Fibroblast of skin of left quadriceps (primary cell): ENCODE measurements at regions not wholly inside any gene's neighbourhood (a gene's known extent, or its start where the extent isn't known, plus 50 kb on each side); places are given as distances from the start of the nearest gene placed in this dataset.

ENCODE experiments used
- DNase-seq, 2 experiments: peaks; one replicate each; pipeline ENCODE4 v3.0.0-alpha.2; 2013; ENCODE audit warnings: low read depth in 2 of 2

DNA sequence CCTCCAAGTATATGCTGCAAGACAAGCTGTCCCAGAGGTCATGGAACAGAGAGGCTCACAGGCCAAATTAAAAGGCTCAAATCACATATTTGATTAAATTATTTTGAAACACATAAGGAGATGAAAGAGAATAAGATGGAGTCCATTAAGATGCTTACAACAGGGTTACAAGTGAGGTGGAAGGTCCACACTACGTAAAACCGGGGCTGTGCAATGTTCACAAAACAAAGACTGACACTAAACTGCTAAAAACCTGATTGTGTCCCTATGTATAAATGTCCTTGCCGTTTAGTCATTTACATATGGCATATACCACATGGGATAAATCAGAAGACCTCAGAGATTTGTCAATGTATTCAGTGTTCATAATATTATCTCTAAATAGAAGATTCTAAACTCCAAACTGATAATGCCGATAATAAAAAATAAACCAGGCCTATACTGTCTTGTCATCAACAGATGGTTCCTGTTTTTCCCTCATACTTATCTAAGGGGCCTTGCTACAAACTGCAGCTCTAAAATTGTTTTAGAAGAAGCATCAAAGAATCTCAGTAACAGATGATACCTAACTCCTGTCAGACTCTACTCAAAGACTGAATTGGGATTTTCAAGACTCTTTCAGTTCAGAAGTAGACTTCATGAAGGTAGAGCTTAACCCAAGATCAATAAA, 51.8 kb upstream of the RIPOR2 start:
- DNase-seq = no peak

DNA sequence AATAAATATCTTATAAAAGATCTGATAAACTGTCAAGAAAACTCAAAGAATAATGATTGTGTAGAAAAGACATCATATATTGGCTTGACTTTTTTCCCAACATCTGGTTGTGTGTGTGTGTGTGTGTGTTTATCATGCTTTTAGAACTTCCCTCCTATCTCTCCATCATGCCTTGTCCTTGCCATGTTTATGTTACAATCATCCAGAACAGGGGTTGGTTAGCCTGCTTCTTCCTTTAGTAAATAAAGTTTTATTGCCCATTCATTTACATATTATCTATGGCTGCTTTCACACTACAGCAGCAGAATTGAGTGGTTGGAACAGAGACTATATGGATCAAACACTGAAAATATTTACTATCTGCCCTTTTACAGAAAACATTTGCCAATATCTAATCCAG, 52.8 kb upstream of the RIPOR2 start:
- DNase-seq = no peak

DNA sequence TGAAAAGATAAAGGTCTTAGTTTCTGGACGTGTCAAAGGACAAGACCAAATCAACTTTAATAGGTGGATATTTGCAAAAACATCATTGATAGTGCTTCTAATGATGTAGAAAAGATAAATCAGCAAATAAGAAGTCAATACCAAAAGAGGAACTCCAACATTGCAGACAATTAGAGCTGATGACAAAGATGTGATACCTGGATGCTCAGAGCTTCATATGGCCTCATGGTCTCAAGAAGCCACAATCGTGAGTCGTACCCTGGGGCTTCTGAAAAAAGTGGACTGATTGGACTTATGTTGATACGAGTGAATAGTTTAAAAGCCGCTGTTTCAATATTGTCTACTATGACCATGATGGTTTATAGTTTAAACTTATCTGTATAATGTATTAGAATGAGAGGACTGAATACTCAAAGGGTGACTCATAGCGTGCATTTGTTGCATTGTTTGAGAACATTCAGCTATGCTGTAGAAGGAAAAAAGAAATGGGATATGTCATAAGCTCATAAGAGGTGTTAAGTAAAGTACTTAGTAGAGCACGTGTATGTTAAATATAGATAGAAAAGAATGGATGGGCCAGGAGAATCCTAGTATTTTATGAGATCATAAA, 54.6 kb upstream of the RIPOR2 start:
- DNase-seq = no peak

DNA sequence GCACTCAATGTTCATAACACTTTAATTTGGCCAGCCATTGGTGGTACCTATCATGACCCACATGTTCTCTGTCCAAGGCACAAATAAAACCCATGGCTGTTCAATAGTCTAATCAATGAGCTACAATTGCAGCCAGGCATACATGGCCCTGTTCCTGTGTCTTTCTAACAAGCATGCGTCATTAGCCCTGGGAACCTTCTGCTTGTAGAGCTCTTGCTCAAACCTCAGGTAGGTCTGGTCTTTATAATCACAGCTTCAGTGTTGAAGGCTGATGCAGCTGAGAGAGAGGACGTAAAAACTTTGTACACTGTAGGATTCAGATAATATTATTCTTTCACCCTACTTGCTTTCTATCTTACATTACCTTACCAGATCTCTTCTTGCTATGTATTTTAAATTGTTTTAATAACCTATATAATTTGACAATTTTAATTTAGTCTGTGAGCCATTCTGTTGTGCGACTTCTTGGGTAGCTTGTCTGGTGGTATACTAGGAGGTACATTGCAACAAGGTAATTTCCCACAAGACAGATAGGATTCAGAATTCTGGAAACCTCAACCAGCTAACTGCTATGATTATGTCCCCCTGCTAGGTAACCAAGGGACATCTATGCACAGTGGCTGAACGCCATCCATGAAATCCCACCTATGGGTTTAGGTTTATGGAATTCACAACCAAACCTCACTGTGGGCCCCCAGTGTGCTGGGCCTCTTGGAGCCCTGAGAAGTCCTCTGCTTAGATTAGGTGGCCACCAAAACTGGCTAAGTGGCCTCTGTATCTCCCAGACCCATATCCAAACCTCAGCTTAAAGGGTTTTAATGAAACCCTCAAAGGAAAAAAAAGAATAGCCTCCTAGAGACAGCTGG, 55.4 kb upstream of the RIPOR2 start:
- no peak for DNase-seq

DNA sequence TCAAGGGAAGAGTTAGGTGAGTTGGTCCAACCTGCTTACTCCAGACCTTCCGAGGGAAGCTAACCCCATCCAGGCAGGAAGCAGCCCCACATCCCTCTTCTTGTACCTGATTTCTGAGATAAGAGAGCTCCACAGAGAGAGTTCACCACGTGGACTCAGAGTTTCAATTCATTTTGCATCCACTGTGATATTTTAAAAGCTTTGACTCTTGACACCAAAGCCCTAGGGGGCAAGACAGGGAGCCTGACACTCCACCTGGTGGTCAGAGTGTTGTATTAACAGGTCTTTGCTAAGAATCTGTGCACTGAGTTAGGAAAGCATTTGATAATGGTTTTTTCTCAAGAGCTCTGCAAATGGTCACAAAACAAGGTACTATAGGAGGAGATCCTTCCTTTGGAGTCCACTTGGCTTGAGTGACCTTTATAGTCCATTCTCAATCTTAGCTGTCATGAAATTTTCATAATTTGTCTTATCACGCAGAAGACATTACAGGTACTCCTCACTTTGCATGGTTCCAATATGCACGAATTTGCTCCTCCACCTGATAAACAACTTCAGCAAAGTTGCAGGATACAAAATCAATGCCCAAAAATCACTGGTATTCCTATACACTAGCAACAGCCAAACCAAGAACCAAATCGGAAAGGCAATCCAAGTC, 56.2 kb upstream of the RIPOR2 start:
- DNase-seq = no peak

DNA sequence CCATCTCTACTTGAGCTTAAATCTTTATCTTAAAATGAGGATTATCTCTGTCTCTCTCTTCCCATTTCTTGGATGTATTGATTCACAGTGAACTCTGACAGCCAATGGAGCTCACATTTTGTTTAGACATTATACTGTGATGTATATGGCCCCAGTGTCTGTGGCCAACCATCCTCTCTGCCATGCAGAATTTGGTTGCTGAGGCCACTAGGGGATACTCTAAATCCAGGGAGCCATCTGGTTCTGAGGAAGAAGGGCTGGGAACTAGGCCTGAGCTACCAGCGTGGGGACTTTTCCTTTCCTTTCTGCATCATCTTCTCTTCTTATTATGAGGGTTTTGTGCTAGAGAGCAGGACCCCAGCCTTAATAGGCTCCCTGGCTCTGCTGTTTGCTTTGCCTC, 59.1 kb upstream of the RIPOR2 start:
- no peak for DNase-seq

DNA sequence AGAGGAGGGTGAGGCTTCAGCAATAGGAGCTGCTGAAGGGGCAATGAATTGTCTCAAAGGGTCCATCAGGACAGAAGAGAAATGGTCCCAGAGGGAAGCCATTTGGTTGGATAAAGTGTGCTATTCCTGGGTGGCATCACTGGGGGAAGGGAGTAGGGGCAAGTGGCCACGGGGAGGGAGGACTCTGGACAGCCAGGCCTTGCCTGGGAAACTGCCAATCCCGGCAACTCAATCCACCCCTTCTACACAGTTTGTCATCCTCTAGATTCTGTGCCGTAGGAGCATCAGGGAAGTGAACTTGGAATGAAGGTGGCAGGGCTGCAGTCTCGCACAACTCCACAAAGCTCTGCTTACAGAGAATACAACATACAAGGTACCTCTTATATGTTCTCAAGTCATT, 59.5 kb upstream of the RIPOR2 start:
- DNase-seq = no peak

DNA sequence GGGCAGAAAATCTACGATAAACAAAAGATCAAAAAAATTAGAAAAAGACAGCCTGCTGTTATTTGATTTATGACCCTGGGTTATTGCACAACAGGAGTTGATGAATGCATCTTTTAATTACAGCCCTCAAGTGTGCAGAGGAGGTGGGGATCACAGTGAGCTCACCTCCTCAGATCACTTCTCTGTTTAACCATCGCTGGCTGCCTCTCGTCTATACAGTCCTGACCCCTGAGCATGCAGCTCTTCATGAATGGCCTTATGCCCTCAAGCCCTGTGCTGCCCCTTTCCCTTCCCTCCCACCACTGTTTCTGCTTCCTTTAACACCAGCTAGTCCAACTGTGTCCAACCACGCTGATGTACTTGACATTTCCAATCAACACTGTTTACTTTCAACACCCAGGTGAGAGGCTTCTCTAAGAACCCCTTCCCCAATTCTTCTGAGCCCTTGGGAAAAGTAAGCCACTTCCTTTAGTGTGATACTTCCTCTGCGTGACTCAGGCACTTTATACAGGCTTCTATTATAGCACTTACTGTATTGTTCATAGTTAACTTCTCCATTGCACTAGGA, 60.6 kb upstream of the RIPOR2 start:
- DNase-seq = no peak

DNA sequence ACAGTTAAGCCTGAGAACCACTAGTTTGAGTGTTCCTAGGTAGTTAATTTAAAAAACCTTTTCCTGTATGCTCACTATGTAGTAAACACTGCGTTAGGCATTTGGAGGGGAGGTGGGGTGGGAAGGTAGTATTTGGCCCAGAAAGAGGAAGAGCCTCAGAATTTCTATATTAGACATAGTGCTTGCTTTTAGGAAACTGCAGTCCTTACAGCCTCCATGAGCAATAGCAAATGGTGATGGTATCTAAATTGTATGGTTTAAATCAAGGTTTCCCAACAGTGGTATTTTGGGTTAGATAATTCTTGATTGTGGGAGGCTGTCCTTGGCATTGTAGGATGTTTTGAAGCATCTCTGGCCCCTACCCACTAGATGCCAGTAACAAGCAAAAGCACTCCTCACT, 61.5 kb upstream of the RIPOR2 start:
- DNase-seq = no peak

DNA sequence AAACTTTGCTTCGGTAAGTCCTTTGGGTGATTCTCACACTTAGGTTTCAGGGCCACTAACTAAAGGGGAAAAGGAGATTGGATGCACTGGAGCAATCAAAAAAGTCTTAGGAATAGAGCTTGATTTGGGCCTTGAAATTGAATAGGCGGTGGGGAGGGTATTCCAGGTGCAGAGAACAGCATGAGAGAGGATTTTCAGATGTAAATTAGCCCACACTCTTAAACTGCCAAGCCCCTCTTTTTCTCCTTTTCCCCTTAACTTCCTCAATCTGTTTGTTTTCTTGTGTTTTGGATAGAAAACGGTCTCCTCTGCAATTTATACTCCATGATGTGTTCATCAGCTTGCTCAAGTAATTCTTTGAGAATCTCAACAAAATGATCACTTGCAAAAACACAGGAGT, 62.1 kb upstream of the RIPOR2 start:
- DNase-seq = no peak

DNA sequence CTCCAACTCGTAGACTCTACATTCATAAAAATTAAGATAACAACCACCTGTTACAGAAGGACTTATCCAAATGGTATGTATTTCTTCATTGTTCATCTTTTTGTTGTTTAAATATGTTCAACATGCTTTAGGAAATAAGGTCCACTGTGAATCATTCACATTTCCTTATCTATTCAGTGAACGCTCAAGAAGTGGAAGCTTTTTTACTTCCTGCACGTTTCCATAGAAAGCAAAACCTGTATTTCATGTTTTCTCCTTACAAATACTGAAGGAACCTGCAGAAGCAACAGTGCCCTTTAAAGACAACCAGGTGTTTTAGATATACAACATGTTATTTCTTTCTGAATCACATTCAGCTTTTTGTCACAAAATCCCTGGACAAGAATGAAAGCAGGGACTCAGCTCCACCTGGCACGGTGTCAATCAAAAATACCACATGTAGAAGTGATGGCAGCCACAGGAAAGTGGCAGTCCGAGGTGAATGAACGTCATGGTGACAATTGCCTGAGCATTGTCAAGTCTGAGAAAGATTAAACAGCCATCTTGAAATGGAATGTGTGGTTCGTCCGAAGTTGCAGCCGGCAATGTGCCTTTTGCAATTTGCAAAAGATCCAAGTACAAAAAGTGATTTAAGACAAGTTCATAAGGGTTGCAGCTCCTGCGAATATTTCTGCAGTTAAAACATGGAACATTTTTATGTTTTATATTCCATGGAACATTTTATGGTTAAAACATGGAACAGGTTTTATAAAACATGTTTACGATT, 66.7 kb upstream of the RIPOR2 start:
- DNase-seq = no peak

DNA sequence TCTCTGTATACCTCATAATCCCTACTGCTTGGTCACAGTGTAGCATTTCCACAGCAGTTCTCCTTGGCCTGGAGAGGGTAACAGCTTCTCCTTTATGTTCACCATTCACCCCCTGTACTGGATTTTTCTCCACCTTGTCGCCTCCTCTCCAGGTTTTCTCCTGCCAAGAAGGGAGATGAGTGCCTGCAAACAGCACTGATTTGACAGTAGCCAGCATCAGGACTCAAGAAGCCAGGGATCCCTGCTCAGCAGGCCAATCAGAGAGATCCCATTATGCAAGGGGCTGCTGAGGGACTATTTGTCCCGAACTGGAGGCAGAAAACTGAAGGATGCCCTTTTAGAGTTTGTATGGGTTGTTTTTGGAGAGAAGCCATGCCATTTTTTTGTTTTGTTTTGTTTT, 68.6 kb upstream of the RIPOR2 start:
- no peak for DNase-seq

DNA sequence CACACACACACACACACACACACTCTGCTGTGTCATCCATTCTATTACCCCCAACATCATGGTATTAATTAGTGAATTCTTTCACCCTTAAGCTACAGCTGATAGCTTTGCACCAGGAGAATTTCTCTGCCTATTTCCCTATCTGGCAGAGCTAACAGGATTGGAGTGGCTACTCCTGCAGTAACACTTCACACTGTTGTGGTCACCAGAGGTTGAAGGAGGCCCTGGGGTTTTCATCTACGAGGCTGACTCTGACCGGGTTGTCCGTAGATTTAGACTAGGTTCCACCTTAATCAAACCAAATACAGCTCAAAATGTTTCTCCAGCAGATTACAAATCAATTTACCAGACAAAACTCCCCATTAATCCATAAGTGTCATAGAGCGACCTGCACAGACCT, 69.2 kb upstream of the RIPOR2 start:
- no peak for DNase-seq

DNA sequence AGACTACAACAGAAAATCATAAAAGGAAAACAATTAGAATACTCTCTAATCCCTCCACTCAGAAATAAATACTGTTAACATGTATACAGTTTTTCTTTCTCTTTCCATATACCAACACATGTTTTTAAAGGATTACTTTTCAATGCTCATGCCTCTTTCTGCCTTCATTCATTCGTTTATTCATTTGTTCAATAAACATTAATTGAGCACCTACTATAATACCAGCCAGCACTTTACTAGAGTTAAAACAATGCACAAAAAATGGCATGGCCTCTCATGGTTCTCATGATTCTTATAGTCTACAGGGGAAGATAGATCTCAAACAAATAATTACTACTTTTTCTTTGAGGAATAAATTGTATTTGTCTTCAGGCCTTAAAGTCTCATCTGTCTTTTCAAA, 70.3 kb upstream of the RIPOR2 start:
- no peak for DNase-seq

DNA sequence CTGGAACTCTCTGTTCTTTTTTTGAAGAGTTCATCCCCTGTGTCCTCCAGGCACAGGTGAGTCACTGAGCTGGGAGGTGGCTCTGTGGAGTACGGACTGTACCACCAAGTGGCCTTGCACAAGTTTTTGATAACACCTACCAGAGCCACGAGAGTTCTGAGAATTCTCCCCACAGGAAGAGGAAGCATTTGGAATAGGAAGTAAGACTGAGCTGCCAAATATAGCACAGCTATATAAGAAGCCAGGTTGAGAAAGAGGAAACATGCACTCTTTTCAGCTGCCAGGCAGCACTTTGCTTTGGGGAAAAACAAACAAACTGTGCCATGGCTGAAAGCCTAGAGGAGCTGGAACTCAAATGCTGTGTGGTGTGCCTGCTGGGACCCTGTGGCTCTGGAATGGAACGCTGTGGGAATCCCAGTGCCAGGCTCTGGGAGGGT, 70.8 kb upstream of the RIPOR2 start:
- no peak for DNase-seq

DNA sequence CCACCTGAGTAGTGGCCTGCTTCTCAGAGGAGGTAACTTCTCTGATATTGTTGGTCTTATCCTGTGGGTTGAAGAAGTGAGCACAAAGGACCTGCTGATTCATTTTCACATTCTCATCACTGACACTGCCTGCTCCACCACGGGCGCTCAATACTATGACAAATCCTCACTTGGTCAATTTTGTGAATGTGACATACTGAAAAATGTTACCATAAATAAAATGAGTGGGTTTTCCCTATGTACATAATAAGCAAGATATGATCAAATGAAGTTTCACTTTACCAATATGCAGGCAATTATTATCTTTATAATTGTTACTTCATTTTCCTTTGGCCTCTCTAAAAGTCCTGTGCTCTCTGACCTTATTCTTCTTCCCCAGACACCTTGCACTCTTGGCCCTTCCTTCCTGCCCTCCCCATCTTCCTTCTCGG, 71.5 kb upstream of the RIPOR2 start:
- DNase-seq = no peak

DNA sequence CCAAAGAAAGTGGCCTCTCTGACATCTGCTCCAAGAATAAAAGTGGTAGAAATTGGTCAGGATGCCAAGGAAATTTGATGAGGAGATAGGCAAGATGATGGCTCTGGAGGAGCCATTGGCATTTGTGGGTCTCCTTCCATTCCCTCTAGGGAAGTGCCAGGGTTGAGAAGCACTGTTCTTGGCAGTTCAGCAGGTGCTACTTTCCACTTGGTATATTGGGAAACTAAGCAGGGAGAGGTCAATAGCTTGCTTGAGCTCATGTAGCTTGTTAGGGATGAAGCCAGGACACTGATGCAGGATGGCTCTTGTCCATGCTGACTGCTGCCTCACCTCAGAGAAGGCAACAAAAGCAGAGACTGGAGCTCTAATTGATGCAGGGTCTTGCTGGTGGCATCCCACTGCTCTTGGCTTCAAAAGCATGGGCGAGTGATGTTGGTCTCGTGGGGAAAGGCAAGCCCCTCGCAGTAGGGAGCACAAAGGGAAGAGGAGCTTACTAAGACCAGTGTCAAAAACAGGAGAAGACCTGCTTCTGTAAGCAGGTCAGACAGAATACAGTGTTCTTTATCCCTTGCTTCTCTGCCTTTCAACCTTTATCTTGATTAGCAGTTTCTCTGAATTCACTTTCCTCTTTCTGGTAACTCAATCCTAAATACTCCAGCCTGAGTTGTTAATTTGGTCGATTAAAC, 73.1 kb upstream of the RIPOR2 start:
- no peak for DNase-seq

DNA sequence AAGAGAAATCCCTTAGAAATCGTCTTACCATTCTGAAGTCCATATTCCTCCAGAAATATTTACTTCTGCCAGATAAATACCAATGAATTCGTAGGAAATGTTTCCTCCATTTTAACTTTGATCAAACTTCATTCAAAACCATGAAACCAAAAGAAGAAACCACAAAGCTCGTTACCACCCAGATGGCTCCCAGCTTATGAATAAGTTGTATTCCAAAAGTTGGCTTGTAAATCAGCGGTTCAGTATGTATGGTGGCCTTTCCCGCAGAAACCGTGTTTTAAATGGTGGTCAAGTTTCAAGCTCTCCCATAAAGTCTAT, 73.6 kb upstream of the RIPOR2 start:
- no peak for DNase-seq

DNA sequence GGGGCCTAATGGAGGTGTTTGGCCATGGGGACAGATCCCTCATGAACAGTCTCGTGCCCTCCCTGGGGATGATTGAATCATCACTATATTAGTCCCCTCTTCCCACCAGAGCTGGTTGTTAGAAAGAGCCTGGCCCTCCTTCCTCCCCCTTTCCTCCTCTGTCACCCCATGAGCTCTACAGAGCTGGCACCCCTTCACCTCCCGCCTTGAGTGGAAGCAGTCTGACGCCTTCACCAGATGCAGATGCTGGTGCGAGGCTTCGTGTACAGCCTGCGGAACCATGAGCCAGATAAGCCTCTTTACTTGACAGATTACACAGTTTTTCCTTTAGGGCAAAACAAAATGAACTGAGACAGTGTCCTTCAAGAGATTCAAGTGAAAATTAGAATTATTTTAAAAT, 74.4 kb upstream of the RIPOR2 start:
- DNase-seq = no peak

DNA sequence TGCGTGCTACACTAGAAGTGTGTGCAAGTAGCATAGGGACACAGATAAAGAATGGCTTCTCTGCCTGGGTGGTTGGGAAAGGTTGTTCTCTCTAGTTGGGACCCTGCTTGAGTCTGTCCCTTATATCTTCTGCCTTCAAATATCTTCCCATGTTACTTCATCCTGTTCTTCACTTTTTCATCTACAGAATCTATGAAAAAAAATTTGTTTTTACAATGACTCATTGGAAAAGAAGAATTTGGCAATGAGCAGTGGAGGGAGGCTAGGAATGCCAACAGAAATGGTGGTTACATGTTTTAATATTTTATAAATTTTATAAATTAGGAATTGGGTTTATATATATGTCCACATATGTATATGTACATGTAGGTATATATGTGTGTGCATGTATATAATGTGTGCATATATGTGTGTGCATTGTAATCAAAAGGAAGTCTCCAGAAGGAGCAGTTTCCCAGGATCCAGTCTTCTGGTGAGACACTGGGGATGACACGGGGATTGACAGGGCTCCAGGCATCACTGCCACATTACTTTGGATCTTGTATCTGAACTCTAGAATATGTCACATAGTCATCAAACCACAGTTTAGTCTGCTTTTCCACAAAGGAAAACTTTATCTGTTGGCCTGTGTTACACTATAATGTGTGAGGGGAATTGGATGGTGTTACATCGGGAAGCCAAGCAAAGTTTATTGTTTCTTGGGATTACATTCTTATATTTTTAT, 75.3 kb upstream of the RIPOR2 start:
- DNase-seq = no peak
